ENCODE measurements at regions not wholly inside any gene's neighbourhood (a gene's known extent, or its start where the extent isn't known, plus 50 kb on each side); places are given as distances from the start of the nearest gene placed in this dataset.
"Not testable (repeated sequence)": the region's sequence is repeated elsewhere in the genome, so short reads cannot be mapped to it uniquely, and the experiment has no call there.

DNA sequence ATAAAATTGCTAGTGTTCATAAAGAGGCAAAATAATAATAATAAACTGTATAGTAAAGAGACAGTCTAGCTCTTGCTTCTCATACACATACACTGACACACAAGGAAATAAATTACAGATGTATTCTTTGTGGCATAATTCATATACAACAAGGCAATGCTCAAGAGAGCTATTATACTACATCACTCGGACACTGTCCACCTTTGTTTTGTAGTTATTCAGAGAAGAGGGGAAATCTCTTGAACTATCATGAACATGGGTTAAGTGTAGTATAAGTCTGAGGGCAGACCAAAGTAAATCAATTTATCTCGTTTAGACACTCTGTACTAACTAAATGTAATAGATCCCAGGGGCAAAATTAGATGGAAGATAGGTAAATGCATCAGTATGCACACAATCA is 72.7 kb upstream of the PHIP start:
- DNase-seq (ENCODE audit: low read depth), result no peak

DNA sequence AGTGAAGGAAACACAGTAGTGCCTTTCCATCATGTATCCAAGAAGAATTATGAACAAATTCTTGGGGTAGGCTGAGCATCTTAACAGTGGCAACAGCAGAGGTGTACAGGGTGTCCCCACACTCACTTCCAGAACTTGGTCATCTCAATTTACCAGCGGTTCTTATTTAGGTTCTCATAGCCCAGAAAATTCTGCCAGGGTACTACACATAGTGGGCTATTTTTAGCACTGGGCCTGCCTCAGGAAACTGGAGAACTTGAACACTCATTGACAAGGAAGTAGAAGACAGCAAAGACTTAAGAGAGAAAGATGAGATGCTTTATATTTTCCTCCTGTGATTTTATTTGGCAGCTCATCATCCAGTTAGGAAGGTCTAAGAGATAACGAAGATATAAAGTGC is 71.8 kb upstream of the PHIP start:
- DNase-seq (ENCODE audit: low read depth), result no peak

DNA sequence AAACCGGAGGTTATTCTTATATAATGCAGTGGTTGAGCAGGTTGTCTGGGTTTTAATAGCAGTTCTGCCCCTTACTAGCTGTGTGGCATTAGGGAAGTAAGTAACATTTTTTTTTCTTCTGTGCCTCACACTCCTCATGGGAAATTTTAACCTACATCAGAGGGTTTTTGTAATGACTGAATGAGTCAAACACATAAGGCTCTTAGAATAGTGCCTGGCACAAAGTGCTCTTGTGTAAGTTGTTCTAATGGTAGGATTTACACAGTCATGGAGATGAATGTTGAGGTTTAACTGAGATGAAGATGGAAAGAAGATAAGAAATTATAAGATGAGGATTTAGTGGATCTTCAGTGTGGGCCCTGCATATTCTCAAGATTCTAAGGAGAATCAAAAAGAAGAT is 68.4 kb upstream of the PHIP start:
- no peak for DNase-seq (ENCODE audit: low read depth)

DNA sequence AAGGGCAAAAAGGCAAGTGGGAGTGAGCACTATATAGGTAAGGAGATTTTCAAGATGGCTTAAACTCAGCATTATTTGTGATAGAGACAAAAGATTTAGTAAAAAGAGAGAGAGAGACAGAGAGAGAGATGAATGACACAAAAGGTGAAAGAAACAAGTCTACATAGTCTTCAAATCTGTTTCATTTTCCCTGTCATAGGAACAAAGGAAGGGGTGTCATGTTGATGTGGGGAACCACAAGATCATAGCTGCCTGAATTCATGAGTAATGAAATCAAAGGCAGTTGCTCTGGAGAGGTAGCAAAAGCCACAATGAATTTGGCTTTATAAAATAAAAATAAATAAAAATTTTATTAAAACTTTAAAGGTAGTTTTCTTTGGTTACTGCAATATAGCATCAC is 67.2 kb upstream of the PHIP start:
- no peak for DNase-seq (ENCODE audit: low read depth)

DNA sequence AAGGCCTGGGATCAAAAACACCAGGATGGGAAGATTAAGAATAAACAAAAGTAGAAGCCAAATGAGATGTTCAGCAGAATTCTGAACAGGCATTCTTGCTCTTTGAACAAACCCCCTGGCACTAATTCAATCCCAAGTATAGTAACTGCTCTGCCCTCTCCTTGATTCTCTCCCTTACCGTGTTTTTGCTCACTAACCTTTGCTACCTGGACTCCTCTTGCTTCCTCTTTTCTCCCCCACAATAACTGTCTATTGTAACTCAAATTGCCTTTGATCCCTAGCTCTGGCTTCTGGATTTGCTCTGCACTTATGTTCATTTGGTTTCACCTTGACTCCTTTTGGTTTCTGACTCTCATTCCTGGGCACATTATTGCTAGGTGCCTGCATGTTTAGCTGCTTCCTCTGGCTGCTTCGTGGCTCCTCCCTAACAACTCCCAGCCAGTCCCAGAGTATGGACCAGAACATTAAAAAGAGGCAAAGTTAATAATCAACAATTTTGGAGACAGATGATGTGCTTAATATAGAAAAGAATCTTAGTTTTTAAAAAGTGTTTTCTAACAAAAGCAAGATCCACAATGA is 65.4 kb upstream of the PHIP start:
- no peak for DNase-seq (ENCODE audit: low read depth)

DNA sequence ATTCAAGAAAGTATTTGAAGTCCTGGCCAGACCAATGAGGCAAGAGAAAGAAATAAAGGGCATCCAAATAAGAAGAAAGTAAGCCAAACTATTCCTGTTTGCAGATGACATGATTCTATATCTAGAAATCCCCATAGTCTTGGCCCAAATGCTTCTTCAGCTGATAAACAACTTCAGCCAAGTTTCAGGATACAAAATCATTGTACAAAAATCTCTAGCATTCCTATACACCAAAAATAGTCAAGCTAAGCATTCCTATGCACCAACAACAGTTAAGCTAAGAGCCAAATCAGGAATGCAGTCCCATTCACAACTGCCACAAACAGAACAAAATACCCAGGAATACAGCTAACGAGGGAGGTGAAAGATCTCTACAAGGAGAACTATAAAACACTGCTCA is 60.1 kb upstream of the PHIP start:
- DNase-seq (ENCODE audit: low read depth), result peak; percentile 10

DNA sequence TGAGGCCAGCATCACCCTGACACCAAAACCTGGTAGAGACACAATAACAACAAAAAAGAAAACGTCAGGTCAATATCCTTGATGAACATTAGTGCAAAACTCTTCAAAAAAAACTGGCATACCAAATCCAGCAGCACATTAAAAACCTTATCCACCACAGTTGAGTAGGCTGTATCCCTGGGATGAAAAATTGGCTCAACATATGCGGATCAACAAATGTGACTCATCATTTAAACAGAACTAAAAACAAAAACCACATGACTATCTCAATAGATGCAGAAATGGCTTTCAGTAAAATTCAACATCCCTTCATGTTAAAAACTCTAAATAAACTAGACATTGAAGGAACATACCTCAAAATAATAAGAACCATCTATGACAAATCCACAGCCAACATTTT is 59.6 kb upstream of the PHIP start:
- peak; percentile 3 for DNase-seq (ENCODE audit: low read depth)

DNA sequence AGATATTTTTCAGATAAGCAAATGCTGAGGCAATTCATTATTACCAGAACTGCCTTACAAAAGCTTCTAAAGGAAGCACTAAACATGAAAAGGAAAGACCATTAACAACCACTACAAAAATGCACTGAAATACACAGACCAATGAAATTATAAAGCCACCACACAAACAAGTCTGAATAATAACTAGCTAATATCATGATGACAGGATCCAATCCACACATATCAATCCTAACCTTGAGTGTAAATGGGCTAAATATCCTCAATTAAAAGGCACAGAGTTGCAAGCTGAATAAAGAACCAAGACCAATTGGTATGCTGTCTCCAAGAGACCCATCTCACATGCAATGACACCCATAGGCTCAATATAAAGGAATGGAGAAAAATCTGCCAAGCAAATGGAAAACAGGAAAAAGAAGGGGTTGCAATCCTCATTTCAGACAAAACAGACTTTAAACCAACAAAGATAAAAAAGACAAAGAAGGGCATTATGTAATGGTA is 58.0 kb upstream of the PHIP start:
- no peak for DNase-seq (ENCODE audit: low read depth)

DNA sequence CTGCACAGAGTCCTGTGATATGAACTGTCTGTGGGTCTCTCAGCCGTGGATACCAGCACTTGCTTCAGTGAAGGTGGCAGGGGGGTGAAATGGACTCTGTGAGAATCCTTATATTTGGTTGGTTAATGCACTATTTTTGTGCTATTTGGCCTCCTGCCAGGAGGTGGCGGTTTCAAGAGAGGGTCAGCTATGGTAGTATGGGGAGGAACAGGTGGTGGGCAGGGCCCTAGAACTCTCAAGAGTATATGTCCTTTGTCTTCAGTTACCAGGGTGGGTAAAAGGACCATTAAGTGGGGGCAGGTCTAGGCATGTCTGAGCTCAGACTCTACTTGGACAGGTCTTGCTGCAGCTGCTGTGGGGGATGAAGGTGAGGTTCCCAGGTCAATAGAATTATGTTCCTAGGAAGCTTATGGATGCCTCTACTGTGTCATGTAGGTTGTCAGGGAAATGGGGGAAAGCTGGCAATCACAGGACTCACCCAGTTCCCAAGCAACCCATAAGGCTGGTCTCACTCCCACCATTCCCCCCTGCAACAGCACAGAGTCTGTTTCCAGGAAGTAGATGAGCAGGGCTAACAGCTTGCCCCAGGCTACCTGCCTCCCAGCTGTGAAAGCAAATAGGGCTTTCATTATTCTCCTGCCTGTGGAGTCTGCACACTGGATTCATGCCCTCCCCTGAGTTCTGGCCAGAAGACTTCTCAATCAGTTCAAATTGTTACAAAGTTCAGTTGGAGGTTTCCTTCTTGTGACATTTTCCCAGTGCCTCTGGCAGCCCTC is 56.8 kb upstream of the PHIP start:
- no peak for DNase-seq (ENCODE audit: low read depth)

DNA sequence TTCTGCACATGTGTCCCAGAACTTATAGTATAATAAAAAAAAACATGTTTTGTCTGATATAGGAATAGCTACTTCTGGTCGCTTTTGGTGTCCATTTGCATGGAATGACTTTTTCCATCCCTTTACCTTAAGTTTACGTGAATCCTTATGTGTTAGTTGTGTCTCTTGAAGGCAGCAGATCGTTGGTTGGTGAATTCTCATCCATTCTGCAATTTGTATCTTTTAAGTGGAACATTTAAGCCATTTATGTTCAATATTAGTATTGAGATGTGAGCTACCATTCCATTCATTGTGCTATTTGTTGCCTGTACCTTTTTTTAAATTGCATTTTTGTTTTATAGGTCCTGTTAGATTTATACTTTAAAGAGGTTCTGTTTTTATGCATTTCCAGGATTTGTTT is 55.1 kb upstream of the PHIP start:
- DNase-seq (ENCODE audit: low read depth), result no peak

DNA sequence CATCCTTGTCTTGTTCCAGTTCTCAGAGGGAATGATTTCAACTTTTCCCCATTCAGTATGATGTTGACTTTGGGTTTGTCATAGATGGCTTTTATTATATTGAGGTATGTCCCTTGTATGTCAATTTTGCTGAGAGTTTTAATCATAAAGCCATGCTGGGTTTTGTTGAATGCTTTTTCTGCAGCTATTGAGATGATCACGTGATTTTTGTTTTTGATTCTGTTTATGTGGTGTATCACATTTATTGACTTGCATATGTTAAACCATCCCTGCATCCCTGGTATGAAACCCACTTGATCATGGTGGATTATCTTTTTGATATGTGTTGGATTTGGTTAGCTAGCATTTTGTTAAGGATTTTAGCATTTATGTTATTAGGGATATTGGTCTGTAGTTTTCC is 53.2 kb upstream of the PHIP start:
- DNase-seq (ENCODE audit: low read depth), result not testable (repeated sequence)

Measured in GM04503 (cell line).